Suprapubic skin (tissue), 4 donors: ENCODE measurements at regions not wholly inside any gene's neighbourhood (a gene's known extent, or its start where the extent isn't known, plus 50 kb on each side); places are given as distances from the start of the nearest gene placed in this dataset.

Experiments
- DNase-seq, 2 donors: peaks; one replicate each; pipeline ENCODE4 v3.0.0-alpha.2; 2019; ENCODE audit warnings: low spot score in 2 of 2
- H3K27ac ChIP-seq: fragments of 200-600 bp; sonication (generic); one replicate; pipeline ENCODE4 v1.5.1; 2019
- H3K27me3 ChIP-seq: fragments of 200-600 bp; sonication (generic); one replicate; pipeline ENCODE4 v1.5.1; 2019
- H3K36me3 ChIP-seq: fragments of 200-600 bp; sonication (generic); one replicate; pipeline ENCODE4 v1.5.1; 2019
- H3K4me1 ChIP-seq: fragments of 200-600 bp; sonication (generic); one replicate; pipeline ENCODE4 v1.5.1; 2019
- H3K4me3 ChIP-seq: fragments of 200-600 bp; sonication (generic); one replicate; pipeline ENCODE4 v1.5.1; 2019; ENCODE audit warnings: mild to moderate bottlenecking
- H3K9me3 ChIP-seq: fragments of 200-600 bp; sonication (generic); one replicate; pipeline ENCODE4 v1.5.1; 2019
- EP300 ChIP-seq: sonication (generic); formaldehyde crosslinking; IDR thresholded peaks from one replicate; pipeline ENCODE4 v1.6.1; 2017; ENCODE audit warnings: antibody characterized with exemption
- POLR2A ChIP-seq, 2 donors: fragments of 450-650 bp; IDR thresholded peaks; one replicate each; pipeline ENCODE4 v1.6.1; 2017; ENCODE audit warnings: antibody characterized with exemption in 2 of 2, mild to moderate bottlenecking in 2 of 2, moderate library complexity in 2 of 2
- POLR2AphosphoS5 ChIP-seq, 3 donors: sonication (generic); formaldehyde crosslinking; IDR thresholded peaks; one replicate each; pipeline ENCODE4 v1.6.1; 2017; ENCODE audit warnings: antibody characterized with exemption in 3 of 3
- WGBS: methylation state at CpG from one replicate; pipeline ENCODE4 v1.1.5; 2018; 5-methylcytosine and 5-hydroxymethylcytosine counted together
- TF ChIP-seq, protein P1 (sequence below), 2 donors: fragments of 200-600 bp in 1 of 2; fragments of 450-650 bp in 1 of 2; sonication (generic) in 1 of 2; IDR thresholded peaks; one replicate each; pipeline ENCODE4 v1.5.1; 2016 to 2019; ENCODE audit warnings: antibody characterized with exemption in 2 of 2, mild to moderate bottlenecking in 1 of 2, moderate library complexity in 1 of 2

DNA sequence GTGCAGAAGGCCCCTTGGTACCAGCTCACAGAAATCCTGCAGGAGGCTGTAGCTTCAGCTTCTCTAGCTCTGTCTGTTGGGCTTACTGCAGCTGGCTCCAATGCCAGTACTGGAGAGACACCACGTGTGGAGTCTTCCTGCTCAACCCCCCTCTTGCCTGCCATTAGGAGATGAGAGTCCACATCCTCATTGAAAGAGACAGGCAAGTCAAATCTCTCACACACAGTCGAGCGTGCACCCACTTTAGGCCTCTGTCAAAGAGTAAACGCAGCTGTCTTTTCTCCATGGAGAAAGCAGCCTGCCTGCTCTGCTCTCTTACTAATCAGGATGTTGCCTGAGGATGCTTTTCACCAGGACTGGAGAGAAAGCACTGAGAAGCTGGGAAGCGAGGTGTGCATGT, 523.0 kb upstream of the NBEA start:
- 66% methylated on average over 5 of the region's 5 CpGs for WGBS
- H3K4me1 ChIP-seq = peaks cover 8% of the 10 kb centered on the region
- TF ChIP-seq POLR2A (IDR thresholded peaks at IDR 0.05) = no peak
- no peak for TF ChIP-seq POLR2AphosphoS5 (IDR thresholded peaks at IDR 0.05)
- no peak for TF ChIP-seq EP300
- TF ChIP-seq, protein P1, sequence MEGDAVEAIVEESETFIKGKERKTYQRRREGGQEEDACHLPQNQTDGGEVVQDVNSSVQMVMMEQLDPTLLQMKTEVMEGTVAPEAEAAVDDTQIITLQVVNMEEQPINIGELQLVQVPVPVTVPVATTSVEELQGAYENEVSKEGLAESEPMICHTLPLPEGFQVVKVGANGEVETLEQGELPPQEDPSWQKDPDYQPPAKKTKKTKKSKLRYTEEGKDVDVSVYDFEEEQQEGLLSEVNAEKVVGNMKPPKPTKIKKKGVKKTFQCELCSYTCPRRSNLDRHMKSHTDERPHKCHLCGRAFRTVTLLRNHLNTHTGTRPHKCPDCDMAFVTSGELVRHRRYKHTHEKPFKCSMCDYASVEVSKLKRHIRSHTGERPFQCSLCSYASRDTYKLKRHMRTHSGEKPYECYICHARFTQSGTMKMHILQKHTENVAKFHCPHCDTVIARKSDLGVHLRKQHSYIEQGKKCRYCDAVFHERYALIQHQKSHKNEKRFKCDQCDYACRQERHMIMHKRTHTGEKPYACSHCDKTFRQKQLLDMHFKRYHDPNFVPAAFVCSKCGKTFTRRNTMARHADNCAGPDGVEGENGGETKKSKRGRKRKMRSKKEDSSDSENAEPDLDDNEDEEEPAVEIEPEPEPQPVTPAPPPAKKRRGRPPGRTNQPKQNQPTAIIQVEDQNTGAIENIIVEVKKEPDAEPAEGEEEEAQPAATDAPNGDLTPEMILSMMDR (IDR thresholded peaks at IDR 0.05) = no peak

DNA sequence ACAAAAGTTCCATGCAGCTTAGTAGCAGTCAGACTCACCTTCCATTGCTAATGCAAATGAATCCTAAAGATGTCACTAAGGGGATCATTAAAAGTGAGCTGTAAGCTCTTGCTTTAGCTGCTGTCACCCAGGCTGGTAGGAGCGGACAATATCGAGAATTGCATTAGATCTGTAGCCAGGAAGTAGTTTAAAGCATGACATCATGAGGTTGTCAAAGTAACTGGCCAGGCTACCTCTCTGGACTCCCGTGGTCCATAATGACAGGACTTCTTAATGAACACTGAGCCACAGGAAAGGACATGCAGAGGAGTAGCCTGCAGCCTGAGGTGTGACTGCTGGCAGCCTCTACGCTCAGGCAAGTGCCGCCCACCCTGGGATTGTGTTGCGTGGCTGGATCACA, 522.3 kb upstream of the NBEA start:
- Histone ChIP-seq H3K4me1 (peaks cover 8% of the 10 kb centered on the region), H3K4me3 (no peak overlapping the region), H3K27me3 (no peaks in the 10 kb centered on the region), H3K27ac (no peak overlapping the region), H3K36me3 (no peaks in the 10 kb centered on the region), H3K9me3 (no peaks in the 10 kb centered on the region)
- no peak for DNase-seq
- no peak for TF ChIP-seq EP300
- no peak for TF ChIP-seq POLR2AphosphoS5 (IDR thresholded peaks at IDR 0.05)
- WGBS = 83% methylated on average over 6 of the region's 6 CpGs

More for the DNA sequence above, 523.0 kb upstream of the NBEA start:
- Histone ChIP-seq H3K36me3 (no peaks in the 10 kb centered on the region), H3K27ac (no peak overlapping the region), H3K9me3 (no peaks in the 10 kb centered on the region), H3K27me3 (no peaks in the 10 kb centered on the region), H3K4me3 (no peak overlapping the region)
- no peak for DNase-seq

DNA sequence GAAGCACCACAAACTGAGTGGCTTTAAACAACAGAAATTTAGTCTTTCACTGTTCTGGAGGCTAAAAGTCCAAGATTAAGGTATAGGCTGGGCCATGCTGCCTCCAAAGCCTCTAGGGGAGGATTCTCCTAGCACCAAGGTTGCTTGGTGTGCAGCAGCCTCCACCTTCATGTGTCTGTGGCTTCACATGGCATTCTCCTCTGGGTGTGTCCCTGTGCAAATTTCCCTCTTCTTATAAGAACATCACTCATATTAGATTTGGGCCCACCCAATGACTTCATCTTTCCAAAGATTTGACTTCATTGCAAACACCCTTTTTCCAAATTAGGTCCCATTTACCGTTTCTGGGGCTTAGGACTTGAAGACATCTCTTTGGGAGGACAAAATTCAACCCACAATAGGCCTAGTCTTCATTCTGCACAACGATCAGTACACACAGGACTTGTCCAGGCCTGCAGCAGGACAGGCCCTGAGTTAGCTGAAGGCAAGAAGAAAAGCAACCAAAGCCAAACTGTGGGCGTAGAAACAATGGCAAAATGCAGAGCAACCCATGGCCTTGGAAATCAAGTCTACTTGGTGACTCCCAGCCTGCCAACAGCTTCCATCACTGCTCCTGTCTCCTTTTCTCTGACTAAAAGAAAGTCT, 521.2 kb upstream of the NBEA start:
- Histone ChIP-seq H3K4me1 (peaks cover 8% of the 10 kb centered on the region), H3K9me3 (no peaks in the 10 kb centered on the region), H3K27ac (no peak overlapping the region), H3K4me3 (no peak overlapping the region), H3K27me3 (no peaks in the 10 kb centered on the region), H3K36me3 (no peaks in the 10 kb centered on the region)
- 60% methylated on average over 3 of the region's 3 CpGs for WGBS
- TF ChIP-seq, protein P1 (IDR thresholded peaks at IDR 0.05) = no peak
- TF ChIP-seq POLR2A (IDR thresholded peaks at IDR 0.05) (no peak), EP300 (no peak), POLR2AphosphoS5 (IDR thresholded peaks at IDR 0.05) (no peak)
- DNase-seq = no peak

DNA sequence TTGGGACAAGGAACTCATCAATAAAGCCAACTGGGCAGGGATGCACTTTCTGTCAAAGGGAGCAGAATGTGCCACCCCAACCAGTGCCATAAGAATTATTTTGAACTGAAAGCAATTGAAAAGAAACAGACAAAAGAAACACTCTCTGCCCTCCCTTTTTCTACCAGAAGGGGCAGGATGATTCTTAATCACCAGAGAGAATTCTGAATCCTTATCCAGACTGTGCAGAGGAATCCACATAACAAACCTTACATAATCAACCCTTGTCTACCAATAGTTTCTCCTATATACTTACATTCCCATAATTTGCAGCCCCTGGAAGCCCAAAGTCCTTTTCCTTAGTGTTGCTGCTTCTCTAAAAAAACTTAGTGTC, 520.7 kb upstream of the NBEA start:
- no peak for DNase-seq
- Histone ChIP-seq H3K4me3 (no peak overlapping the region), H3K36me3 (no peaks in the 10 kb centered on the region), H3K9me3 (no peaks in the 10 kb centered on the region), H3K4me1 (peaks cover 8% of the 10 kb centered on the region), H3K27me3 (no peaks in the 10 kb centered on the region), H3K27ac (peak overlapping the region; percentile 57)
- no peak for TF ChIP-seq POLR2AphosphoS5 (IDR thresholded peaks at IDR 0.05)
- TF ChIP-seq, protein P1 (IDR thresholded peaks at IDR 0.05) = no peak
- TF ChIP-seq POLR2A (IDR thresholded peaks at IDR 0.05) = no peak
- no peak for TF ChIP-seq EP300

DNA sequence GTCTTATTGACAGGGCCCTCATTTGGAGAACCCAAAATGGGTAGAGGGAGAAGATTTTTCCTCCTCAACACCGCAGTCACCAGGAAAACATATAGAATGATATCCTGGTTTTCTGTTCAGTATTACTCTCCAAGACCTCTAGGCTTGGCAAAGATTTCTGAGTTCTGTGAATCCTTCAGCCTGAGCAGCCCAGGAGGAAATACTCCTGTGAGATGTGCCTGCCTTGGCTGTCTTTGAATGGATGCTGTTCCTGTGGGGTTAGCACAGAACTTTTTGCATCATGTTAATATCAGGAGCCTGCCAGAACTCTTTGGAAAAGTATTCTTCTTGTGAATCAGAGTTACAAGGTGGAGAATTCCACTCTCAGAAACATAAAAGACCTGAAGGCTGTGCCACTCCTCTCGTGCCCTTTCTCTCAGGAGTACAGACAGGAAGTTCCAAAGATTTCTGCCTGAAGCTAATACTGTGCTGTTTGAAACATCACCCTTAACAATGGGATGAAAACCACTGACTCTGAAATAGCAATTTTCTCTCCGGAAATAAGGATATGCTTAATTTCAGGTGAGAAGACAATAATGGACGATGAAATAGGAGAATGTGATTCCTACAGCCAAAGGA, 520.1 kb upstream of the NBEA start:
- WGBS = 40% methylated on average over 4 of the region's 4 CpGs
- Histone ChIP-seq H3K9me3 (no peaks in the 10 kb centered on the region), H3K36me3 (no peaks in the 10 kb centered on the region), H3K4me1 (peaks cover 8% of the 10 kb centered on the region), H3K27ac (peak overlapping the region; percentile 57), H3K4me3 (no peak overlapping the region), H3K27me3 (no peaks in the 10 kb centered on the region)
- DNase-seq = no peak
- TF ChIP-seq POLR2A (IDR thresholded peaks at IDR 0.05) (no peak), EP300 (no peak), POLR2AphosphoS5 (IDR thresholded peaks at IDR 0.05) (no peak)
- TF ChIP-seq, protein P1 (IDR thresholded peaks at IDR 0.05) = no peak
